ENCODE measurements at regions not wholly inside any gene's neighbourhood (a gene's known extent, or its start where the extent isn't known, plus 50 kb on each side); places are given as distances from the start of the nearest gene placed in this dataset.

DNA sequence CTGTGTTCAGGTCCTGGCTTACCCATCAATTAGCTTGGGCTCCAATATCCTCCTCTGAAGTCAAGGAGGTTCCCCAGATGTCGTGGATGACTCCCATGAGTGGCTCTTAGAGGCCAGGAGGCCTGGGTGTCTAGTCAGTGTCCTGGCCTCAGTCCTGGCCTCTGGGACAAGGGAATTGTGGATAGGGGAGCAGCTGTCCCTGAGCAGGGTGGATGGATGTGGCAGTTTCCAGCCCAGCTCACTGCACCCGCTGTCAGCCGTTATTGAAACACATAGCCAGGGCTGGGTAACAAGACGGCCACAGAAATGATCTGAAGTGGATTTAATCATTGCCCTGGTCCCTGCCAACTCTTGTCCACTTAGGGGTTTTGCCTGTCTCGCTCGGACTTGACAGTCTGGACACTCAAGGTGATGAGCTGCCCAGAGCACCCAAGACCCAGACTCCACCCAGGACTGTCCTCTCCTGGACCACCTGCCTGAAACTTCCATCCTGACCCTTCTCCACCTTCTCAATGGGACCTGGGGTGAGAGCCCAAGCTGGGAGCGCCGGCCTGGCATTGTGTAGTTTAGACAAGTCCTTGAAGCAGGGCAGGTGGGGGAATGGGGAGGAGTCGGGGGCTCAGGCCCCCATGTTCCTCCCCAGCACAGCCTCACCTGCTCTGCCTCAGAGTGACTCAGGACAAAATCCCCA, 182.1 kb upstream of the SDK2 start:
- H3K4me1 ChIP-seq (ENCODE audit: control insufficient read depth, insufficient read depth, low read length, poor library complexity, severe bottlenecking): peaks cover 14% of the 10 kb centered on the region
- no peaks in the 10 kb centered on the region for H3K36me3 ChIP-seq (ENCODE audit: control insufficient read depth, insufficient read depth, low read length)
- H3K4me3 ChIP-seq (ENCODE audit: extremely low read depth, insufficient read depth, low read length, poor library complexity, severe bottlenecking): no peak overlapping the region
- no peaks in the 10 kb centered on the region for H3K9me3 ChIP-seq (ENCODE audit: control insufficient read depth, low read length)
- 92 to 96% methylated on average over 6 of the region's 9 CpGs for WGBS, 2 experiments (ENCODE audit: insufficient coverage in 2 of 2)
- no peak overlapping the region for H3K27ac ChIP-seq (ENCODE audit: low read depth, low read length, severe bottlenecking)

DNA sequence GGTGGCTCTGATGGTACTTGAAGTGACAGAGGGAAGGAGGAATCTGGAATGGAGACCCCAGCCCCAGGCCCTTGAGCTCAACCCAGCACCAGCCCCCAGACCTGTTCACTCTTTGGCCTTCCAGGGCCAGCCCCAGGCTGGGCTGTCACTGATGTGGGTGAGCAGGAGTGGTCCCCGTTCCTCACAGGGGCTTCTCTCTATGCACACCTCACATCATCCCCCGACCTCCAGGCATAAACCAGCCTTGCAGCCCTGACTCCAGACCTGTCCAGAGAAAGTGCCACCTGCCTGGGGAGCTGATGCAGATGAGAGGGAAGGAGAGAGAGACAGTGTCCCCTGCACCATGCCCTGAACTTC, 182.6 kb upstream of the SDK2 start:
- Histone ChIP-seq H3K36me3 (ENCODE audit: control insufficient read depth, insufficient read depth, low read length) (no peaks in the 10 kb centered on the region), H3K4me1 (ENCODE audit: control insufficient read depth, insufficient read depth, low read length, poor library complexity, severe bottlenecking) (peaks cover 14% of the 10 kb centered on the region), H3K27ac (ENCODE audit: low read depth, low read length, severe bottlenecking) (no peak overlapping the region), H3K4me3 (ENCODE audit: extremely low read depth, insufficient read depth, low read length, poor library complexity, severe bottlenecking) (no peak overlapping the region), H3K9me3 (ENCODE audit: control insufficient read depth, low read length) (no peaks in the 10 kb centered on the region)
- WGBS, 2 experiments (ENCODE audit: insufficient coverage in 2 of 2): 100% methylated on average over 1 of the region's 2 CpGs; no CpG with 5 or more reads in 1 of the 2 experiments

DNA sequence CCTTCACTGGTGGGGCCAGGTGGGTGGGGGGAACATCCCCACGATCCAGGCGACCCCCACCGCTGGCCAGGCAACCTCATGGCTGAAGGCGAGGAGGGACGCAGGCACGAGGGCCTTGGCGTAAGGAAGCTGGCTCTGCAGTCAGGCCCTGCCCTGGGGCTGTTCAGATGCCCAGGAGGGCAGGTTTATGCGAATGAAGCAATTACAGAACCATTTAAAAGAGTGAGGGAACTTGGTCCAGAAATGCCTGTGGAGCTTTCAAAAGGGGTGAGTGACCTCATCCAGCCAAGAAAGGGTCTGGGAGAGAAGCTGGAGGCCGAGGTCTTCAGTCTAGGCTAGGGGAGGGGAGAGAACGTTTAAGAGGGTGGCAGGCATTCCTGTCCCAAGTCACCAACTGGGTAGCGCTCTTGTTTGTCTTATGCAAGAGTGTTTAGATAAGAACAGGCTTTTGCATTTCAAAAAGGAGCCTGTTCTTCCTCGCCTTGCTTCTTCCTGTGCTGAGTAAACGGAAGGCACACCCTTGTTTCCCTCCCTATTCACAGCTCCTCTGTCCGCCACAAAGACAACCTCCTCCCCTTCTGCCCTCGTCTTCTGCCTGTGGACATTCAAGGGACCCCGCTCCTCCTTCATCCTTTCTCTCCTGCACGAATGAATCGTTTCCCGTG, 183.5 kb upstream of the SDK2 start:
- no peak overlapping the region for H3K4me3 ChIP-seq (ENCODE audit: extremely low read depth, insufficient read depth, low read length, poor library complexity, severe bottlenecking)
- no peaks in the 10 kb centered on the region for H3K36me3 ChIP-seq (ENCODE audit: control insufficient read depth, insufficient read depth, low read length)
- no peak overlapping the region for H3K27ac ChIP-seq (ENCODE audit: low read depth, low read length, severe bottlenecking)
- no peaks in the 10 kb centered on the region for H3K9me3 ChIP-seq (ENCODE audit: control insufficient read depth, low read length)
- WGBS, 2 experiments (ENCODE audit: insufficient coverage in 2 of 2): 24 to 26% methylated on average over 13 to 17 of the region's 19 CpGs
- H3K4me1 ChIP-seq (ENCODE audit: control insufficient read depth, insufficient read depth, low read length, poor library complexity, severe bottlenecking): peaks cover 14% of the 10 kb centered on the region

DNA sequence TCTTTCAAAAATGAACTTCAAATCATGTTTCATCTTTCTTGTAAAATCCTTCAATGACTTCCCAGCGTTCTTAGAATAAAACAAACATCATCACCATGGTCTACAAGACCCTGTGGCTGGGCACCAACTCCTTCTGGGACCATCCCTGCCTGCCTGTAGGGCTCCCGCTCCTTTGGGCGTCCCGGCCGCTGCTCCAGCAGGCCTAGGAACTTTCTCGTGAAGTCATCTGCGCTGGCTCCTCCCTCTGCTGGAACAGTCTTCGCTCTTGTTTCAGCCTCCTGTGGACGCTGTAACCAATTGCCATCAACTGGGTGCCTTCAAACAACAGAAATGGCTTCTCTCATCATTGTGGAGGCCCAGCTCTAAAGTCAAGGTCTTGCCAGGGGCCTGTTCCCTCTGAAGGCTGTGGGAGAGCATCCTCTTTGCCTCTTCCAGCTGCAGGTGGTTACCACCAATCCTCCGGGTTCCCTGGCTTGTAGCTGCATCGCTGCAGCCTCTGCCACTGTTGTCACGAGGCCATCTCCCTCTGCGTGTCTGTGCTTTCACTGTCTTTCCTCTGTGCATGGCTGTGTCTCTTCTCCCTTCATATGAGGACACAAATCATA, 185.5 kb upstream of the SDK2 start:
- Histone ChIP-seq H3K36me3 (ENCODE audit: control insufficient read depth, insufficient read depth, low read length) (no peaks in the 10 kb centered on the region), H3K4me3 (ENCODE audit: extremely low read depth, insufficient read depth, low read length, poor library complexity, severe bottlenecking) (no peak overlapping the region), H3K9me3 (ENCODE audit: control insufficient read depth, low read length) (no peaks in the 10 kb centered on the region), H3K4me1 (ENCODE audit: control insufficient read depth, insufficient read depth, low read length, poor library complexity, severe bottlenecking) (peaks cover 15% of the 10 kb centered on the region), H3K27ac (ENCODE audit: low read depth, low read length, severe bottlenecking) (no peak overlapping the region)
- 93 to 94% methylated on average over 13 of the region's 13 CpGs for WGBS, 2 experiments (ENCODE audit: insufficient coverage in 2 of 2)

DNA sequence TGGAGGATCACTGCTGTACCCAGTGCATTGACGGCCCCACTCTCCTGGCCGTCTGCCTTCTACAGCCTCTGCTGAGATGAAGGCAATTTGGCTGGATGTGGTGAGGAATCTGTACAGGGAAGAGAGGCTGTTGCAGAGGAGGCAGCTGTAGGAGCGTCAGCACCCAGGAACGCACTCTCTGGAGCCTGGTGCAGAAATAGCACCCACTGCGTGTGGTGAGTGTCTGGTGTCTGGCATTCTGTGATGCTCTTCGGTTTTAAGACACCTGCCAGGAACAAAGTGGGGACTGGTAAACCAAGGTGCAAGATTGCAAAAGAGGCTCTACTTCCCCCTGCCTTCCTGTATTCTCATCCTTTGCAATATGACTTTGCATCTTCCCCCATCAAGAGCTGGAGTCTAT, 187.5 kb upstream of the SDK2 start:
- Histone ChIP-seq H3K4me1 (ENCODE audit: control insufficient read depth, insufficient read depth, low read length, poor library complexity, severe bottlenecking) (peaks cover 15% of the 10 kb centered on the region), H3K27ac (ENCODE audit: low read depth, low read length, severe bottlenecking) (no peak overlapping the region)
- WGBS, 2 experiments (ENCODE audit: insufficient coverage in 2 of 2): 94% methylated on average over 6 of the region's 6 CpGs

DNA sequence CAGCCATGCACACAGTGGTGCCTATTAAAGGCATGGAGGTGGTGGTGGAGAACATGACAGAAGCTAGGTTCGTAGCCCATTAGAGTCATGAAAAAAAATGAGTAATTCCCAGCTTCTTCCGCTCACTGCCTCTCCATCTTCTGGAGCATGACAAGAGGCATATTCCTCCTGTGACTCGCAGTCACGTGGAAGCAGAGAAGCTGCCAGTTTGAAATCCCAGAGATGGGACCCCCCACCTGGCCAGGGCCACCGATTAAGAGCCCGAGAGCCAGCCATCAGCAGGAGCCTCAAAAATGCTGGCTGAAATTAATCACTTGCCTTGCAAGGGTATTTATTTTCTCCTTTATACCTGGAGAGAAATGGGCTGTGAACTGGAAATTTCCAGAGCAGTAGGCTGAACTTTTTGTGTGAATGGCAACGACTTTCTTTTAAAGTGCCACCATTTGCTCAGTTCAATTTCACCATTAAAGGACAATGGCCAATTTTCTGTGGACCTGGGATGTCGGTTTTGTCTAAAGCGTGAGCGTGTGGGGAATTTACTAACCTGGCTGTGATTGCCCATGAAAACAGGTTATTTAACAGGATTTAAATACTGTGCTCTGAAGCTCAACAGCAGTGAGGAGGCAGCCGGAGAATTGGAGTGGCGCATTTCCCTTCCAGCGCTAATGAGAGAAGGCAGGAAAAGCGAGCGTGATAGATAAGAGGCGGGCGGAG, 189.7 kb upstream of the SDK2 start:
- H3K4me3 ChIP-seq (ENCODE audit: extremely low read depth, insufficient read depth, low read length, poor library complexity, severe bottlenecking): no peak overlapping the region
- peaks cover 4% of the 10 kb centered on the region for H3K4me1 ChIP-seq (ENCODE audit: control insufficient read depth, insufficient read depth, low read length, poor library complexity, severe bottlenecking)
- peaks cover 6% of the 10 kb centered on the region for H3K9me3 ChIP-seq (ENCODE audit: control insufficient read depth, low read length)
- H3K36me3 ChIP-seq (ENCODE audit: control insufficient read depth, insufficient read depth, low read length): no peaks in the 10 kb centered on the region
- H3K27ac ChIP-seq (ENCODE audit: low read depth, low read length, severe bottlenecking): no peak overlapping the region
- 69 to 74% methylated on average over 16 of the region's 17 CpGs for WGBS, 2 experiments (ENCODE audit: insufficient coverage in 2 of 2)

More for the DNA sequence above, 187.5 kb upstream of the SDK2 start:
- no peak overlapping the region for H3K4me3 ChIP-seq (ENCODE audit: extremely low read depth, insufficient read depth, low read length, poor library complexity, severe bottlenecking)
- peaks cover 6% of the 10 kb centered on the region for H3K9me3 ChIP-seq (ENCODE audit: control insufficient read depth, low read length)
- no peaks in the 10 kb centered on the region for H3K36me3 ChIP-seq (ENCODE audit: control insufficient read depth, insufficient read depth, low read length)

DNA sequence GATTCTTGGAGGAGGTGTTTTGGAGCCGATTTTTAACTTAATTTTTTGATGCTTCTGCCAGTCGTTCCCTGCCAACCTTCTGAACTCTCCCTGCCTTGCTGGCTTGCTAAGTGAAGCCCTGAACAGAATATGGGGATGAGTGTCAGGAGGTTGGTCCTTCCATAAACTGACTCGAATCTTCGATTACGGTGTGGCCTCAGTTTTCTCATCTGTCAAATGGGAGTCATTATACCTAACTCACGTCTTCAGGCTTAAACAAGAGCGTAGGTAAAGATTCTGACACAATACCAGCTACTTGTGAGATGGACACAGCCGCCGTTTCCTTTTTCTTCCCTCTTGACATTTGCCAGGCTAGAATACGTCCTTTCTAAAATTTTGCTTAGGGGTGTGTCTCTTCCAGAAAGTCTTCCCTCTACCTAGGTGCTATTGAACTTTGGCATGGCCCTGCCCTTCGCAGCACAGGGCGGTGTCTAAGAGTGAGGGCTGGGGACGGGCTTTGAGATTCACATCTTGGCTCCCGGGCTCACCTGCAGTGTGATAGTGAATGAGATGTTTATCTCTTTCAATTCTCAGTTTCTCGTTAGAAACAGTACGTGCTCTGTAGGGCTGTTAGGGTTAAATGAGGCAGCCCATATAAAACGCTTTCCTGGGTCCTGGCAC, 190.6 kb upstream of the SDK2 start:
- Histone ChIP-seq H3K27ac (ENCODE audit: low read depth, low read length, severe bottlenecking) (no peak overlapping the region), H3K4me3 (ENCODE audit: extremely low read depth, insufficient read depth, low read length, poor library complexity, severe bottlenecking) (no peak overlapping the region), H3K36me3 (ENCODE audit: control insufficient read depth, insufficient read depth, low read length) (no peaks in the 10 kb centered on the region), H3K9me3 (ENCODE audit: control insufficient read depth, low read length) (peaks cover 6% of the 10 kb centered on the region), H3K4me1 (ENCODE audit: control insufficient read depth, insufficient read depth, low read length, poor library complexity, severe bottlenecking) (peaks cover 4% of the 10 kb centered on the region)
- WGBS, 2 experiments (ENCODE audit: insufficient coverage in 2 of 2): 92% methylated on average over 11 to 14 of the region's 17 CpGs

DNA sequence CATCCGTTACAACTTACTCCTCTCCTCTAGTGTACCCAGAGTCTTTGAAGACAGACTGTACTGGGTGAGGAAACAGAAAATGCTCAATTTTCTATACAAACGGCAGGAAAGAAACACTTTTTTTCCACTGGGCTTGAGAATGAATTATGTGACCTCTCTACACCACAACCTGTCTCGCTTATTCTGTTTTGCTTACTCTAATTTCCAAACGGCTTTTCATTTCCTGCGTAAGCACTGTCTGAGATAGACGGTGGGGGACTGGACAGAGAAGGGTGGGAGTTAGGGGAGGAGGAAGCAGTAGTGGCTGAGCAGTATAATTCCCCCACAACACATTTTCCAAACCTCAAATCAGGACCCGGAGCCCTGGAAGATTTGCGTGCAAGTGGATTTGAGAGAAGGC, 191.4 kb upstream of the SDK2 start:
- 84 to 90% methylated on average over 3 of the region's 8 CpGs for WGBS, 2 experiments (ENCODE audit: insufficient coverage in 2 of 2)
- Histone ChIP-seq H3K4me3 (ENCODE audit: extremely low read depth, insufficient read depth, low read length, poor library complexity, severe bottlenecking) (no peak overlapping the region), H3K27ac (ENCODE audit: low read depth, low read length, severe bottlenecking) (no peak overlapping the region), H3K4me1 (ENCODE audit: control insufficient read depth, insufficient read depth, low read length, poor library complexity, severe bottlenecking) (peaks cover 4% of the 10 kb centered on the region), H3K9me3 (ENCODE audit: control insufficient read depth, low read length) (peaks cover 6% of the 10 kb centered on the region), H3K36me3 (ENCODE audit: control insufficient read depth, insufficient read depth, low read length) (no peaks in the 10 kb centered on the region)

DNA sequence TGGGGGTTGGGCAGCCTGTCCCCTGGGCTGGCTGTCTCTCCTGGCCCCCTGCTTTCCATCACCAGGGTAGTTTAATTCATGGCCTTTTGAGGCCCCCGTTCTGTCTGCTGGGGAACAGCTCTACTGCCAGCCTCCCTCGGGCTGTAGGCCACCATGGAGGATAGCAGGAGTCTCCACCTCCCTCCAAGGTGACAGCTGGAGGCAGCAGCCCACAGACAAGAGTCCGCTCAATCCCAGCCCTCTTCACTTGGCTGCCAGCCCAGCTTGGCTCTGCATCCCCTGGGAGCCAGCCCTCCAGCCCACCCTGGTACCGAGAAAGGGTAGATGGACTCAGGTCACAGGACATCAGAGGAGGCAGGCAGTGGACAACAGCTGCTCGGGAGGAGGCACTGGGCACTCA, 194.6 kb upstream of the SDK2 start:
- Histone ChIP-seq H3K36me3 (ENCODE audit: control insufficient read depth, insufficient read depth, low read length) (no peaks in the 10 kb centered on the region), H3K9me3 (ENCODE audit: control insufficient read depth, low read length) (peaks cover 6% of the 10 kb centered on the region), H3K4me1 (ENCODE audit: control insufficient read depth, insufficient read depth, low read length, poor library complexity, severe bottlenecking) (peaks cover 3% of the 10 kb centered on the region), H3K27ac (ENCODE audit: low read depth, low read length, severe bottlenecking) (no peak overlapping the region), H3K4me3 (ENCODE audit: extremely low read depth, insufficient read depth, low read length, poor library complexity, severe bottlenecking) (no peak overlapping the region)
- 85 to 92% methylated on average over 2 to 3 of the region's 5 CpGs for WGBS, 2 experiments (ENCODE audit: insufficient coverage in 2 of 2)

DNA sequence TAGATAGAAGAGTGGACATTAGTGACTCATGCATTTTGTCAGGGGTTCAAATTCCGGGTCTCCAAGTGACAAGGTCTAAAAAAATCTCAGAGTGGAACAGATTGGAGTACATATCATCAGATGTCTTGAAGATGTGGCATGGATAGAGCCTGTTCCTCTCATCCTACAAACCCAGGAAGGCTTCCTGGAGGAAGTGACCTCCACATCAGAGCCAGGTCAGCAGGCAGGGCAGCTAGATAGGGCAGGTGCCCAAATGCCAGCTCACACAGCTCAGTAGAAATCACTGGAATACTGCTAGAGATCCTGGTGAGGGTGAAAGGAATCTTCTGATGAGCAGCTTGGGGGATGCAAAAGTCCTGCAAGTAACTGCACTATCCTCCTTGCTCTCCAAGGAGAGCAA, 196.6 kb upstream of the SDK2 start:
- Histone ChIP-seq H3K27ac (ENCODE audit: low read depth, low read length, severe bottlenecking) (no peak overlapping the region), H3K9me3 (ENCODE audit: control insufficient read depth, low read length) (peaks cover 6% of the 10 kb centered on the region), H3K4me3 (ENCODE audit: extremely low read depth, insufficient read depth, low read length, poor library complexity, severe bottlenecking) (no peak overlapping the region), H3K4me1 (ENCODE audit: control insufficient read depth, insufficient read depth, low read length, poor library complexity, severe bottlenecking) (no peaks in the 10 kb centered on the region), H3K36me3 (ENCODE audit: control insufficient read depth, insufficient read depth, low read length) (no peaks in the 10 kb centered on the region)
- WGBS, 2 experiments (ENCODE audit: insufficient coverage in 2 of 2): 75 to 100% methylated on average over 1 of the region's 1 CpG

Data from mesodermal cell (in vitro differentiated cells).